ENCODE measurements at regions not wholly inside any gene's neighbourhood (a gene's known extent, or its start where the extent isn't known, plus 50 kb on each side); places are given as distances from the start of the nearest gene placed in this dataset.

GRCh38 chr15:39315206-39315850, 265.6 kb upstream of the THBS1 start:
- no peaks in the 10 kb centered on the region for H3F3A ChIP-seq (replicated peaks; ENCODE audit: insufficient read depth)
- H2AFZ ChIP-seq (ENCODE audit: low read depth), result no peak overlapping the region
- no peaks in the 10 kb centered on the region for H3K9me2 ChIP-seq
- no peak for DNase-seq
- no peaks in the 10 kb centered on the region for H3K36me3 ChIP-seq (replicated peaks in 1 of 2; ENCODE audit: control insufficient read depth in 1 of 2, insufficient read depth in 2 of 2, low read length in 1 of 2)
- TF ChIP-seq NFIC (IDR thresholded peaks at IDR 0.05; ENCODE audit: borderline replicate concordance) (peak; percentile 54), MAX (IDR thresholded peaks at IDR 0.05; ENCODE audit: low read depth) (no peak), EP300 (IDR thresholded peaks at IDR 0.05; ENCODE audit: borderline replicate concordance in 1 of 2, low read depth in 1 of 2, low read length in 1 of 2) (0 out of 4 replicates have a peak, but pooled peaks of 1 of the 2 experiments have one; percentile 20)
- TF ChIP-seq, protein P1, sequence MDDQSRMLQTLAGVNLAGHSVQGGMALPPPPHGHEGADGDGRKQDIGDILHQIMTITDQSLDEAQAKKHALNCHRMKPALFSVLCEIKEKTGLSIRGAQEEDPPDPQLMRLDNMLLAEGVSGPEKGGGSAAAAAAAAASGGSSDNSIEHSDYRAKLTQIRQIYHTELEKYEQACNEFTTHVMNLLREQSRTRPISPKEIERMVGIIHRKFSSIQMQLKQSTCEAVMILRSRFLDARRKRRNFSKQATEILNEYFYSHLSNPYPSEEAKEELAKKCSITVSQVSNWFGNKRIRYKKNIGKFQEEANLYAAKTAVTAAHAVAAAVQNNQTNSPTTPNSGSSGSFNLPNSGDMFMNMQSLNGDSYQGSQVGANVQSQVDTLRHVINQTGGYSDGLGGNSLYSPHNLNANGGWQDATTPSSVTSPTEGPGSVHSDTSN (IDR thresholded peaks at IDR 0.05), result no peak; the same call in 1 of the 2 replicates
- no peaks in the 10 kb centered on the region for H3K27me3 ChIP-seq (ENCODE audit: insufficient read depth)
- no peak overlapping the region for H3K4me3 ChIP-seq (ENCODE audit: low read depth in 2 of 2, low read length in 1 of 2)
- H3K9ac ChIP-seq, result no peak overlapping the region
- H4K20me1 ChIP-seq (ENCODE audit: insufficient read depth), result no peaks in the 10 kb centered on the region
- CTCF ChIA-PET, result interaction anchor here (0.9 to 1.2 kb wide), 3 partner anchors 14 to 498 kb away, joined by 3 read pairs; no protein-coding TSS in a partner anchor
- WGBS (ENCODE audit: low lambda C conversion rate), result 62% methylated on average over 1 of the region's 1 CpG
- peak overlapping the region in 1 of 2 experiments; percentile 18; a peak in 1 of 4 replicates for H3K27ac ChIP-seq (ENCODE audit: low read depth in 2 of 2, low read length in 1 of 2)
- POLR2A ChIA-PET, result no interaction called here
- H3K4me2 ChIP-seq, result no peak overlapping the region
- H3K9me3 ChIP-seq, result no peaks in the 10 kb centered on the region
- no peaks in the 10 kb centered on the region for H3K79me2 ChIP-seq (ENCODE audit: insufficient read depth)
- peaks cover 0 to 4% of the 10 kb centered on the region in 2 experiments; a peak in 1 of 4 replicates for H3K4me1 ChIP-seq (ENCODE audit: control insufficient read depth in 1 of 2, insufficient read depth in 2 of 2, low read depth in 1 of 2, low read length in 1 of 2)

DNA sequence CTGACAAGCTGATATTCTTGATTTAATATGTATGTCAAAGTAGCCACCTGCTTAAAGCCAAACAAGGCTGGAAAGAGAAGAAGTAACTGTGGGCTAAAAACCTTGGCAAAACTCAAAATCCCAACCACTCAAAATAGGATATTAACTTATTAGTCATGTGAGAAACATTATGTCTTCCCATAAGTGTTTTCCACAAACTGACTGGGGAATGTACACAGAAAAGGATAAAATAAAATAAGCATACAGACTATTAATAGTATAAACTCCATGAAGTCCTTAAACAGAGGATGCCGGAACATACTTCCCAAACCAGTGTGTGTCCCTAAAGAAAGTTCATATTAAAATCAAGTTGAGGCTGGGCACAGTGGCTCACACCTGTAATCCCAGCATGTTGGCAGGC, 263.7 kb upstream of the THBS1 start:
- no peak for DNase-seq
- Histone ChIP-seq H3K79me2 (ENCODE audit: insufficient read depth) (no peaks in the 10 kb centered on the region), H3K4me3 (ENCODE audit: low read depth in 2 of 2, low read length in 1 of 2) (no peak overlapping the region), H3K9me3 (no peaks in the 10 kb centered on the region), H3K36me3 (replicated peaks in 1 of 2; ENCODE audit: control insufficient read depth in 1 of 2, insufficient read depth in 2 of 2, low read length in 1 of 2) (no peaks in the 10 kb centered on the region), H3K4me1 (ENCODE audit: control insufficient read depth in 1 of 2, insufficient read depth in 2 of 2, low read depth in 1 of 2, low read length in 1 of 2) (peaks cover 0 to 4% of the 10 kb centered on the region in 2 experiments; a peak in 1 of 4 replicates), H4K20me1 (ENCODE audit: insufficient read depth) (no peaks in the 10 kb centered on the region), H3K9ac (no peak overlapping the region), H3K4me2 (no peak overlapping the region), H3K27ac (ENCODE audit: low read depth in 2 of 2, low read length in 1 of 2) (no peak overlapping the region), H3K27me3 (ENCODE audit: insufficient read depth) (no peaks in the 10 kb centered on the region), H2AFZ (ENCODE audit: low read depth) (peak overlapping the region; percentile 22; the same call in 1 of the 2 replicates), H3F3A (replicated peaks; ENCODE audit: insufficient read depth) (no peaks in the 10 kb centered on the region), H3K9me2 (no peaks in the 10 kb centered on the region)
- 100% methylated on average over 1 of the region's 1 CpG for WGBS (ENCODE audit: low lambda C conversion rate)
- POLR2A ChIA-PET, result no interaction called here
- CTCF ChIA-PET, result no interaction called here
- TF ChIP-seq RXRA (IDR thresholded peaks at IDR 0.05; ENCODE audit: borderline replicate concordance, low read depth), result no peak
- TF ChIP-seq, protein P2, sequence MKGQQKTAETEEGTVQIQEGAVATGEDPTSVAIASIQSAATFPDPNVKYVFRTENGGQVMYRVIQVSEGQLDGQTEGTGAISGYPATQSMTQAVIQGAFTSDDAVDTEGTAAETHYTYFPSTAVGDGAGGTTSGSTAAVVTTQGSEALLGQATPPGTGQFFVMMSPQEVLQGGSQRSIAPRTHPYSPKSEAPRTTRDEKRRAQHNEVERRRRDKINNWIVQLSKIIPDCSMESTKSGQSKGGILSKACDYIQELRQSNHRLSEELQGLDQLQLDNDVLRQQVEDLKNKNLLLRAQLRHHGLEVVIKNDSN (IDR thresholded peaks at IDR 0.05; ENCODE audit: borderline replicate concordance, low read depth), result no peak
- no peak for TF ChIP-seq MEF2A (IDR thresholded peaks at IDR 0.05; ENCODE audit: borderline replicate concordance, low read depth)
- TF ChIP-seq MAX (IDR thresholded peaks at IDR 0.05; ENCODE audit: low read depth), result no peak
- no peak for TF ChIP-seq POLR2AphosphoS5 (IDR thresholded peaks at IDR 0.05; ENCODE audit: low read depth, low read length)
- no peak for TF ChIP-seq FOXJ3 (CRISPR knock-in tag; IDR thresholded peaks at IDR 0.05)
- TF ChIP-seq USF2 (IDR thresholded peaks at IDR 0.05; ENCODE audit: borderline replicate concordance, low read depth, low read length), result no peak
- no peak for TF ChIP-seq RFX5 (IDR thresholded peaks at IDR 0.05; ENCODE audit: low read length)
- no peak for TF ChIP-seq TAF1 (IDR thresholded peaks at IDR 0.05; ENCODE audit: borderline replicate concordance, low read depth, low read length)
- TF ChIP-seq CHD2 (IDR thresholded peaks at IDR 0.05; ENCODE audit: low read length, partially characterized antibody), result no peak
- no peak for TF ChIP-seq TEAD4 (IDR thresholded peaks at IDR 0.05; ENCODE audit: borderline replicate concordance, insufficient read depth)
- no peak for TF ChIP-seq JUND (IDR thresholded peaks at IDR 0.05)
- TF ChIP-seq NRF1 (IDR thresholded peaks at IDR 0.05; ENCODE audit: low read depth, low read length), result no peak
- TF ChIP-seq ZBTB33 (IDR thresholded peaks at IDR 0.05; ENCODE audit: borderline replicate concordance, low read depth), result no peak
- TF ChIP-seq SMC3 (IDR thresholded peaks at IDR 0.05; ENCODE audit: low read depth, low read length), result no peak

Data from SK-N-SH (cell line).